VCaP (cell line): ENCODE measurements at regions not wholly inside any gene's neighbourhood (a gene's known extent, or its start where the extent isn't known, plus 50 kb on each side); places are given as distances from the start of the nearest gene placed in this dataset.

Experiments used
- H3K27ac ChIP-seq: fragments of 450-650 bp; 2 replicates; pipeline ENCODE4 v1.5.1; 2017
- CTCF ChIP-seq: fragments of 450-650 bp; conservative IDR thresholded peaks from 2 replicates; pipeline ENCODE4 v1.5.1; 2017; ENCODE audit warnings: mild to moderate bottlenecking, moderate library complexity

GRCh38 chr1:232138044-232138443 lies 491.9 kb downstream of the SIPA1L2 start:
- no peak overlapping the region for H3K27ac ChIP-seq
- TF ChIP-seq CTCF: no peak

GRCh38 chr1:232137066-232137465 lies 492.9 kb downstream of the SIPA1L2 start:
- TF ChIP-seq CTCF: no peak
- H3K27ac ChIP-seq: no peak overlapping the region

DNA sequence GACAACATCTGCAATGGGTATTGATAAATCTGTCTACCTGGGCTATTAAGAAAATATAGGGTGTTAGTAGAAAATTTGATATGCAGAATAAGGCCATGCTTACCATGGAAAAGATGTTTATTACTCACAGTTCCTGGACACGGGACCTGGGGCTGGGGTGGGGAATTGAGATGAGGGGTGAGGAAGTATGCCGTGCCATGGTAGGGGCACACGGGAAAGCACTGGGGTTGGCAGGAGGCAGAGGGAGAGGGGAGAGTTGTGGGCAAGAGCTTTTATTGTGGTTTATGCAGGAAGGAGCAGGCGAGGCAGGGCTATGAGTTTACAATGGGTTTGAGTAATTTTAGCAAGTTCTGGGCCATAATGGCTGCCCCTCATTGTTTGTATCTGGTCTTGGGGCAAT lies 493.8 kb downstream of the SIPA1L2 start:
- no peak for TF ChIP-seq CTCF
- no peak overlapping the region for H3K27ac ChIP-seq

- no peak overlapping the region for H3K27ac ChIP-seq
- TF ChIP-seq CTCF: no peak
Observed at GRCh38 chr1:232134365-232134764, 495.6 kb downstream of the SIPA1L2 start.

DNA sequence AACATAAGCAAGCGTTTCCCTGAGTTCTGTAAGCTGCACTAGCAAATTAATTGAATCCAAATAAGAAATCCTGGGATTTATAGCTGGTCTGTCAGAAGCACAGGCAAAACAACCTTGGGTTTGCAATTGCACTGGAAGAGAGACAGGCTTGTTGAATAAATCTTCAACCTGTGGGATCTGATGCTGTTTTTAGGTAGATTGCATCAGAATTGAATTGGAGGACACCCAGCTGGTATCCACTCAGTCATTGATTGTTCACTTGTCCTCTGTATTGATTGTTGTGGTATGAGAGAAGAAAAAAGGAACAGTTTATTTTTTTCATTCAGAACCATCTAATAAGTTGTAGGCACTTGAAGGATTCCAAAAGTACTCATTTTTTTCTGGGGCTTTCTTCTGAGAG lies 497.4 kb downstream of the SIPA1L2 start:
- H3K27ac ChIP-seq: no peak overlapping the region
- TF ChIP-seq CTCF: no peak

DNA sequence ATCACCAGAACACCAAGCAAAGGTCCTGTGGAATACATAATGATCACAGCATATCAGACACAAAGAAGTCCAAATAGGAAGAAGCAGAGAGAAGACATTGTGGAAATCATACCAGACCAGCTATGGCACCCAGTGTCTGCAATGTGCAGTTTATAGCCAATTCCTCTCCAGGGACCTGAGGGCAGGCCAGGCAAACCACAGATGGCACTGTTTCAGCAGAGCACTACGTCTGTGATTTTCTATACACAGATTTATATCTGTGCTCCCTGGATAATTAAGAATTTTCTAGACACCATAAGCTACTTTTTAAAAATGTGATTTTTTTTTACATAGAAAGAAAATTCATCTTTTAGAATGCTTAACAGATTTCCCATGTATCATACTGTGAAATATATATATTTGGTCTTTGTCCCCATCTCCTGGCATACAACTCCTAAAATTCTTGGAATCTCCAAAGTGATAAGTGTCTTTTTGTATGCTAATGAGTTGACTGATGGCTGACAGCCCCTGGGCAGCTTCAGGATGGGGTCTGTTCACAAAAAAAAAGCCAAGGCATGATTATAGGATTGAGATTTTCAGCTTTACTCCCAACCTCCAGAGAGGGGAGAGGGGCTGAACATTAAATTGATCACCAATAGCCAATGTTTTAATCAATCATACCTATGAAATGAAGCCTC lies 498.1 kb downstream of the SIPA1L2 start:
- H3K27ac ChIP-seq: no peak overlapping the region
- TF ChIP-seq CTCF: no peak

GRCh38 chr1:232130815-232131480 lies 499.0 kb downstream of the SIPA1L2 start:
- no peak overlapping the region for H3K27ac ChIP-seq
- no peak for TF ChIP-seq CTCF
